KMS-11 (cell line): ENCODE measurements at regions not wholly inside any gene's neighbourhood (a gene's known extent, or its start where the extent isn't known, plus 50 kb on each side); places are given as distances from the start of the nearest gene placed in this dataset.

ENCODE experiments used
- H2AFZ ChIP-seq: fragments of 200-600 bp; sonication (generic); 2 replicates; pipeline ENCODE4 v1.6.1; 2016; ENCODE audit warnings: antibody characterized with exemption, mixed run types, low read depth
- H3K27ac ChIP-seq: fragments of 200-600 bp; sonication (generic); 2 replicates; pipeline ENCODE4 v1.6.1; 2016; ENCODE audit warnings: mild to moderate bottlenecking, mixed run types
- H3K27me3 ChIP-seq: fragments of 200-600 bp; sonication (generic); 2 replicates; pipeline ENCODE4 v1.6.1; 2017; ENCODE audit warnings: mild to moderate bottlenecking, low read depth, mixed run types, moderate library complexity; ENCODE audit not compliant: insufficient read depth
- H3K36me3 ChIP-seq: fragments of 200-600 bp; sonication (generic); 2 replicates; pipeline ENCODE4 v1.6.1; 2017; ENCODE audit warnings: mild to moderate bottlenecking, mixed run types; ENCODE audit not compliant: insufficient read depth
- H3K4me1 ChIP-seq: fragments of 200-600 bp; sonication (generic); 2 replicates; pipeline ENCODE4 v1.6.1; 2016; ENCODE audit warnings: mild to moderate bottlenecking, low read depth, mixed run types; ENCODE audit not compliant: poor library complexity, severe bottlenecking
- H3K4me2 ChIP-seq: fragments of 200-600 bp; sonication (generic); 2 replicates; pipeline ENCODE4 v1.7.0; 2016; ENCODE audit warnings: mild to moderate bottlenecking, mixed run types
- H3K4me3 ChIP-seq: fragments of 200-600 bp; sonication (generic); IDR thresholded peaks from 2 replicates; pipeline ENCODE4 v1.6.1; 2017; ENCODE audit warnings: low read depth, low read length, mixed read lengths; ENCODE audit not compliant: insufficient read depth
- H3K79me2 ChIP-seq: fragments of 200-600 bp; sonication (generic); 2 replicates; pipeline ENCODE4 v1.6.1; 2016; ENCODE audit warnings: low read depth, mixed run types; ENCODE audit not compliant: insufficient read depth
- H3K9ac ChIP-seq: fragments of 200-600 bp; sonication (generic); 2 replicates; pipeline ENCODE4 v1.6.1; 2016; ENCODE audit warnings: mild to moderate bottlenecking, mixed run types
- H4K20me1 ChIP-seq: fragments of 200-600 bp; sonication (generic); 2 replicates; pipeline ENCODE4 v1.6.1; 2016; ENCODE audit warnings: mild to moderate bottlenecking, mixed run types; ENCODE audit not compliant: insufficient read depth
- CTCF ChIP-seq: fragments of 200-600 bp; sonication (generic); conservative IDR thresholded peaks from 2 replicates; pipeline ENCODE4 v1.6.1; 2017; ENCODE audit warnings: low read depth, mild to moderate bottlenecking, antibody characterized with exemption, low read length, moderate library complexity, mixed read lengths

GRCh38 chr13:91122766-91123165 is 224.7 kb upstream of the MIR17HG start:
- H3K4me1 ChIP-seq: peaks cover 64% of the 10 kb centered on the region
- peak overlapping the region; percentile 34; the same call in 1 of the 2 replicates for H3K9ac ChIP-seq
- TF ChIP-seq CTCF: no peak
- no peaks in the 10 kb centered on the region for H3K27me3 ChIP-seq
- H3K4me2 ChIP-seq: peak overlapping the region; percentile 64
- H3K4me3 ChIP-seq: no peak overlapping the region
- H4K20me1 ChIP-seq: no peaks in the 10 kb centered on the region
- H3K79me2 ChIP-seq: no peaks in the 10 kb centered on the region
- H2AFZ ChIP-seq: peak overlapping the region; percentile 47
- H3K36me3 ChIP-seq: no peaks in the 10 kb centered on the region
- peak overlapping the region; percentile 93 for H3K27ac ChIP-seq

- Histone ChIP-seq H3K4me2 (peak overlapping the region; percentile 64), H3K27me3 (no peaks in the 10 kb centered on the region), H3K27ac (peak overlapping the region; percentile 93)
Measured at GRCh38 chr13:91123456-91124127, 223.9 kb upstream of the MIR17HG start.

GRCh38 chr13:91126806-91127205 is 220.7 kb upstream of the MIR17HG start:
- no peak for TF ChIP-seq CTCF
- no peak overlapping the region for H3K4me2 ChIP-seq
- no peaks in the 10 kb centered on the region for H3K79me2 ChIP-seq
- peaks cover 26% of the 10 kb centered on the region for H3K4me1 ChIP-seq
- H3K36me3 ChIP-seq: no peaks in the 10 kb centered on the region
- H3K9ac ChIP-seq: no peak overlapping the region
- H3K4me3 ChIP-seq: no peak overlapping the region
- H2AFZ ChIP-seq: no peak overlapping the region
- no peaks in the 10 kb centered on the region for H4K20me1 ChIP-seq
- no peaks in the 10 kb centered on the region for H3K27me3 ChIP-seq
- no peak overlapping the region for H3K27ac ChIP-seq

More at GRCh38 chr13:91123456-91124127, 223.9 kb upstream of the MIR17HG start:
- Histone ChIP-seq H3K36me3 (no peaks in the 10 kb centered on the region), H3K4me1 (peaks cover 58% of the 10 kb centered on the region), H3K79me2 (no peaks in the 10 kb centered on the region), H4K20me1 (no peaks in the 10 kb centered on the region), H3K9ac (peak overlapping the region; percentile 34; the same call in 1 of the 2 replicates), H2AFZ (peak overlapping the region; percentile 47; the same call in 1 of the 2 replicates), H3K4me3 (no peak overlapping the region)
- no peak for TF ChIP-seq CTCF

GRCh38 chr13:91127995-91128394 is 219.5 kb upstream of the MIR17HG start:
- Histone ChIP-seq H3K4me1 (peaks cover 14% of the 10 kb centered on the region), H3K79me2 (no peaks in the 10 kb centered on the region), H3K27ac (no peak overlapping the region), H2AFZ (no peak overlapping the region), H3K9ac (no peak overlapping the region), H3K4me2 (no peak overlapping the region), H3K4me3 (no peak overlapping the region), H3K36me3 (no peaks in the 10 kb centered on the region), H3K27me3 (no peaks in the 10 kb centered on the region), H4K20me1 (no peaks in the 10 kb centered on the region)
- no peak for TF ChIP-seq CTCF
